ENCODE measurements at regions not wholly inside any gene's neighbourhood (a gene's known extent, or its start where the extent isn't known, plus 50 kb on each side); places are given as distances from the start of the nearest gene placed in this dataset.

GRCh38 chr21:26641062-26641461 lies 68.0 kb upstream of the CYYR1 start:
- Histone ChIP-seq H3K9me3 (replicated peaks; ENCODE audit: low read length) (no peaks in the 10 kb centered on the region), H3K4me2 (ENCODE audit: low read length) (no peak overlapping the region), H3K4me1 (ENCODE audit: control insufficient read depth, insufficient read depth, low read length) (no peaks in the 10 kb centered on the region), H3K9ac (ENCODE audit: low read depth, low read length) (no peak overlapping the region), H3K27me3 (ENCODE audit: control insufficient read depth, insufficient read depth, low read length) (no peaks in the 10 kb centered on the region), H3K4me3 (ENCODE audit: low read length) (no peak overlapping the region), H3K36me3 (ENCODE audit: insufficient read depth, low read length) (no peaks in the 10 kb centered on the region)

- Histone ChIP-seq H3K4me3 (ENCODE audit: low read length) (no peak overlapping the region), H3K4me2 (ENCODE audit: low read length) (no peak overlapping the region), H3K27me3 (ENCODE audit: control insufficient read depth, insufficient read depth, low read length) (no peaks in the 10 kb centered on the region), H3K36me3 (ENCODE audit: insufficient read depth, low read length) (no peaks in the 10 kb centered on the region), H3K9ac (ENCODE audit: low read depth, low read length) (no peak overlapping the region), H3K4me1 (ENCODE audit: control insufficient read depth, insufficient read depth, low read length) (no peaks in the 10 kb centered on the region), H3K9me3 (replicated peaks; ENCODE audit: low read length) (no peaks in the 10 kb centered on the region)
Observed at GRCh38 chr21:26637201-26637745, 64.2 kb upstream of the CYYR1 start.

GRCh38 chr21:26635681-26636080 lies 62.6 kb upstream of the CYYR1 start:
- H3K4me3 ChIP-seq (ENCODE audit: low read length): no peak overlapping the region
- H3K27me3 ChIP-seq (ENCODE audit: control insufficient read depth, insufficient read depth, low read length): no peaks in the 10 kb centered on the region
- H3K4me1 ChIP-seq (ENCODE audit: control insufficient read depth, insufficient read depth, low read length): no peaks in the 10 kb centered on the region
- H3K4me2 ChIP-seq (ENCODE audit: low read length): no peak overlapping the region
- no peak overlapping the region for H3K9ac ChIP-seq (ENCODE audit: low read depth, low read length)
- no peaks in the 10 kb centered on the region for H3K9me3 ChIP-seq (replicated peaks; ENCODE audit: low read length)
- H3K36me3 ChIP-seq (ENCODE audit: insufficient read depth, low read length): no peaks in the 10 kb centered on the region

- no peak overlapping the region for H3K4me3 ChIP-seq (ENCODE audit: low read length)
- no peak overlapping the region for H3K9ac ChIP-seq (ENCODE audit: low read depth, low read length)
- no peaks in the 10 kb centered on the region for H3K36me3 ChIP-seq (ENCODE audit: insufficient read depth, low read length)
- H3K9me3 ChIP-seq (replicated peaks; ENCODE audit: low read length): no peaks in the 10 kb centered on the region
- no peak overlapping the region for H3K4me2 ChIP-seq (ENCODE audit: low read length)
- no peaks in the 10 kb centered on the region for H3K27me3 ChIP-seq (ENCODE audit: control insufficient read depth, insufficient read depth, low read length)
- H3K4me1 ChIP-seq (ENCODE audit: control insufficient read depth, insufficient read depth, low read length): no peaks in the 10 kb centered on the region
Observed at GRCh38 chr21:26632691-26633090, 59.6 kb upstream of the CYYR1 start.

GRCh38 chr21:26626187-26626586 lies 53.1 kb upstream of the CYYR1 start:
- H3K4me2 ChIP-seq (ENCODE audit: low read length): no peak overlapping the region
- no peaks in the 10 kb centered on the region for H3K4me1 ChIP-seq (ENCODE audit: control insufficient read depth, insufficient read depth, low read length)
- no peaks in the 10 kb centered on the region for H3K9me3 ChIP-seq (replicated peaks; ENCODE audit: low read length)
- no peak overlapping the region for H3K4me3 ChIP-seq (ENCODE audit: low read length)
- no peak overlapping the region for H3K9ac ChIP-seq (ENCODE audit: low read depth, low read length)
- no peaks in the 10 kb centered on the region for H3K36me3 ChIP-seq (ENCODE audit: insufficient read depth, low read length)
- no peaks in the 10 kb centered on the region for H3K27me3 ChIP-seq (ENCODE audit: control insufficient read depth, insufficient read depth, low read length)

- H3K36me3 ChIP-seq (ENCODE audit: insufficient read depth, low read length): no peaks in the 10 kb centered on the region
- no peaks in the 10 kb centered on the region for H3K27me3 ChIP-seq (ENCODE audit: control insufficient read depth, insufficient read depth, low read length)
- H3K4me1 ChIP-seq (ENCODE audit: control insufficient read depth, insufficient read depth, low read length): no peaks in the 10 kb centered on the region
- H3K9ac ChIP-seq (ENCODE audit: low read depth, low read length): no peak overlapping the region
- no peaks in the 10 kb centered on the region for H3K9me3 ChIP-seq (replicated peaks; ENCODE audit: low read length)
- no peak overlapping the region for H3K4me3 ChIP-seq (ENCODE audit: low read length)
- H3K4me2 ChIP-seq (ENCODE audit: low read length): no peak overlapping the region
Observed at GRCh38 chr21:26624983-26625519, 52.0 kb upstream of the CYYR1 start.

Measured in skeletal muscle satellite cell (primary cell).